ENCODE measurements at regions not wholly inside any gene's neighbourhood (a gene's known extent, or its start where the extent isn't known, plus 50 kb on each side); places are given as distances from the start of the nearest gene placed in this dataset.
"Not testable (repeated sequence)": the region's sequence is repeated elsewhere in the genome, so short reads cannot be mapped to it uniquely, and the experiment has no call there.

DNA sequence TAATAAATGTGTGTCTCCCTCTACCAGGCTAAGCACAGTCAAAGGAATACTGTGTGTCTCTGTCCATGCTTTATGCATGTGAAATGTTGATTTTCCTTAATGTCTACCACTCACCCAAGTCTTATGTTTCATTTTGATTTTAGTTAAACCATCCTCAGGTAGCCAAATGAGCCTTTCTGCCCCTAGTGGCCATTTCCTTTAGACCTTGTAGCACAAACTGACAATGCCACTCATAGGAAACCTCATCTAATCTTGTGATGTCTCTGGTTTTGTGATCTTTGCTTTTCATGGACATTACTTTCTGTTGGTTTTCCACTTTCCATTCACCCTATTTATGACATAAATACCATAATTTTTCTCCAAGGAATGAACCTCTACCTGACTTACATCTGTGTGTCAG, 820.8 kb downstream of the MAT2B start:
- POLR2A ChIA-PET: no interaction called here
- H3K4me3 Mint-ChIP-seq (ENCODE audit: unreplicated experiment): no peak overlapping the region

DNA sequence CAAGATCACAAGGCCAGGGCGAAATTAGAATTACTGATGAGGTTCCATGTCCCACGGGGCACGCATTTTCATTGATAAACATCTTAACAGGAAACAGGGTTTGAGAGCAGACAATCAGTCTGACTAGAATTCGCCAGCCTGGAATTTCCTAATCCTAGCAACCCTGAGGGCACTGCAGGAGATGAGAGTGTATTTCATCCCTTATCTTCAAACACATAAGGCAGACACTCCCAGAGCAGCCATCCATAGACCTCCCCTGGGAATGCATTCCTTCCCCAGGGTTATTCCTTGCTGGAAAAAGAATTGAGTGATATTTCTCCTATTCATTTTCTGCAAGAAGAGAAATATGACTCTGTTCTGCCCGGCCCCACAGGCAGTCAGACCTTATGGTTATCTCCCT, 821.7 kb downstream of the MAT2B start:
- H3K36me3 Mint-ChIP-seq (ENCODE audit: insufficient read depth, unreplicated experiment); BruUV-seq (replicated peaks); intact Hi-C loops (cut with micrococcal nuclease); POLR2A ChIA-PET; CTCF ChIA-PET; H3K4me3 Mint-ChIP-seq (ENCODE audit: unreplicated experiment); H3K4me1 Mint-ChIP-seq (ENCODE audit: insufficient read depth, unreplicated experiment); H3K27me3 Mint-ChIP-seq (ENCODE audit: insufficient read depth, unreplicated experiment); H3K27ac Mint-ChIP-seq (ENCODE audit: low read depth, unreplicated experiment): not testable (repeated sequence)
- peaks cover 16% of the 10 kb centered on the region for H3K9me3 Mint-ChIP-seq (ENCODE audit: unreplicated experiment)
- DNase-seq (ENCODE audit: unreplicated experiment): peak; percentile 32

More for the DNA sequence above, 820.8 kb downstream of the MAT2B start:
- no peaks in the 10 kb centered on the region for H3K27me3 Mint-ChIP-seq (ENCODE audit: insufficient read depth, unreplicated experiment)
- intact Hi-C loops (cut with micrococcal nuclease): no loop called here
- CTCF ChIA-PET: interaction anchor here (1.0 to 1.2 kb wide), 3 partner anchors 9 to 16 kb away, joined by 3 to 5 read pairs (median 3); no protein-coding TSS in a partner anchor
- TF ChIP-seq, protein P1, sequence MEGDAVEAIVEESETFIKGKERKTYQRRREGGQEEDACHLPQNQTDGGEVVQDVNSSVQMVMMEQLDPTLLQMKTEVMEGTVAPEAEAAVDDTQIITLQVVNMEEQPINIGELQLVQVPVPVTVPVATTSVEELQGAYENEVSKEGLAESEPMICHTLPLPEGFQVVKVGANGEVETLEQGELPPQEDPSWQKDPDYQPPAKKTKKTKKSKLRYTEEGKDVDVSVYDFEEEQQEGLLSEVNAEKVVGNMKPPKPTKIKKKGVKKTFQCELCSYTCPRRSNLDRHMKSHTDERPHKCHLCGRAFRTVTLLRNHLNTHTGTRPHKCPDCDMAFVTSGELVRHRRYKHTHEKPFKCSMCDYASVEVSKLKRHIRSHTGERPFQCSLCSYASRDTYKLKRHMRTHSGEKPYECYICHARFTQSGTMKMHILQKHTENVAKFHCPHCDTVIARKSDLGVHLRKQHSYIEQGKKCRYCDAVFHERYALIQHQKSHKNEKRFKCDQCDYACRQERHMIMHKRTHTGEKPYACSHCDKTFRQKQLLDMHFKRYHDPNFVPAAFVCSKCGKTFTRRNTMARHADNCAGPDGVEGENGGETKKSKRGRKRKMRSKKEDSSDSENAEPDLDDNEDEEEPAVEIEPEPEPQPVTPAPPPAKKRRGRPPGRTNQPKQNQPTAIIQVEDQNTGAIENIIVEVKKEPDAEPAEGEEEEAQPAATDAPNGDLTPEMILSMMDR (IDR thresholded peaks at IDR 0.05; ENCODE audit: unreplicated experiment): no peak
- H3K36me3 Mint-ChIP-seq (ENCODE audit: insufficient read depth, unreplicated experiment): no peaks in the 10 kb centered on the region
- DNase-seq (ENCODE audit: unreplicated experiment): no peak
- BruUV-seq (replicated peaks): no TSS peak
- H3K4me1 Mint-ChIP-seq (ENCODE audit: insufficient read depth, unreplicated experiment): no peaks in the 10 kb centered on the region
- peaks cover 16% of the 10 kb centered on the region for H3K9me3 Mint-ChIP-seq (ENCODE audit: unreplicated experiment)
- H3K27ac Mint-ChIP-seq (ENCODE audit: low read depth, unreplicated experiment): no peak overlapping the region

DNA sequence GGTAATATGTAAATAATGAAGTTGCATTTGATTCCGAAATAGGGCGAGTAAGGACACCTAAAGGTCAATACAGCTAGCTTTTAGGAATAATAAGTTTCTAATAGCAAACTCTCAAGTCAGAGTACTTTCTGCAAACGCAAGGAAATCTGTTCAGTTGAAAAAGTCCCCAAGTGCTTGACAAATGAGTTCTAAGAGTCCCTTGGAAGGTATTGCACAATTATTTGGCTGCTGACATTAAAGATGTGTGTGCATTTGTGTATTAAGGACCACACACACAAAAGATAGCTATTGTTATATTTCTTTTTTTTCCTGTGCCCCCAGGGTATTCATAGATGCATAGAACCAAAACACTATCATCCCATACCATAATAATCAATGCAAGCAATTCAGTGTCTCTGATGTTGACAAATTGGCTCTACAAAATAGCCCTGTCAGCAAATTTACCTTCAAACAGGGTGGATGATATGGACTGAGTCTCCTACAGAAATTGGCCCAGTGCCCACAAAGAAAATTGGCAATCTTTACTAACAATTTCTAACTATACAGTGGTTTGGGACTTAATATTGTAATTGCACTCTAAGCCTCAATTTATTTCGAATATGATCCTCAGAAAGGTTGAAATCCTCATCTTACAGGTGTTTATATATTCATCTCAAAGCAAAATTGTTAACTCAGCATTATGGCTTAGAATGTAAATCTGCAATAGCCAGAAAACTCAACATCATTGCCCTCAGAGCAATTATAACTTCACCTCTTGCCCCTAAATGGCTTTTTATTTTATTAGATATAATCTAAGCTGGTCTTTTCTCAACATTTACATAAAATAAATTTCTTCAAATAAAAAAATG, 827.2 kb downstream of the MAT2B start:
- Mint-ChIP-seq H3K27ac (ENCODE audit: low read depth, unreplicated experiment) (no peak overlapping the region), H3K4me3 (ENCODE audit: unreplicated experiment) (no peak overlapping the region), H3K9me3 (ENCODE audit: unreplicated experiment) (peaks cover 3% of the 10 kb centered on the region), H3K4me1 (ENCODE audit: insufficient read depth, unreplicated experiment) (peaks cover 22% of the 10 kb centered on the region), H3K36me3 (ENCODE audit: insufficient read depth, unreplicated experiment) (no peaks in the 10 kb centered on the region), H3K27me3 (ENCODE audit: insufficient read depth, unreplicated experiment) (no peaks in the 10 kb centered on the region)
- ChIA-PET POLR2A (no interaction called here), CTCF (interaction anchor here (0.8 kb wide), 1 partner anchor 17 kb away, joined by 3 read pairs; no protein-coding TSS in a partner anchor)
- TF ChIP-seq, protein P1 (IDR thresholded peaks at IDR 0.05; ENCODE audit: unreplicated experiment): no peak
- BruUV-seq (replicated peaks): no TSS peak
- no peak for DNase-seq (ENCODE audit: unreplicated experiment)
- intact Hi-C loops (cut with micrococcal nuclease): no loop called here

DNA sequence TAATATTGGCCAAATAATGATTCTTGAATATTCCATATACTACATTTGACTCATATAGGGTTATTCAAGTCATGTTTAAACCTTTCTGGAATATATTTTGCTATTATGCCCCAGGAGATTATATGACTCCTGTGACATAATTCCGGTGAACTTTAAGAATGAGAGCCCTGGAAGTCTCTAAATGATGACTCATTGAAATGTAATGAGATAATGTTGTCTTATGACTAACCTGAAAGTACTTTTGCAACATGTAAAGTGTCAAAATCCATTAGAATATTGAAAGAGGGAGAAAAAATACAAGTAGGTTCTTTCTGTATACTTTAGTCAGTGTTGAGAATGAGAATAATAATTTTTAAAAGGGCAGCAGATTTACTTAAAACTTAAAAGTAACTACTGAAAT, 830.4 kb downstream of the MAT2B start:
- Mint-ChIP-seq H3K4me3 (ENCODE audit: unreplicated experiment) (peak overlapping the region; percentile 3), H3K4me1 (ENCODE audit: insufficient read depth, unreplicated experiment) (peaks cover 24% of the 10 kb centered on the region), H3K27ac (ENCODE audit: low read depth, unreplicated experiment) (peak overlapping the region; percentile 35), H3K27me3 (ENCODE audit: insufficient read depth, unreplicated experiment) (no peaks in the 10 kb centered on the region), H3K36me3 (ENCODE audit: insufficient read depth, unreplicated experiment) (no peaks in the 10 kb centered on the region), H3K9me3 (ENCODE audit: unreplicated experiment) (no peaks in the 10 kb centered on the region)
- DNase-seq (ENCODE audit: unreplicated experiment): peak; percentile 88
- TF ChIP-seq, protein P1 (IDR thresholded peaks at IDR 0.05; ENCODE audit: unreplicated experiment): no peak
- BruUV-seq (replicated peaks): no TSS peak
- intact Hi-C loops (cut with micrococcal nuclease): loop anchor here (5.0 kb wide), 1 partner anchor 239 kb away; no protein-coding TSS in a partner anchor
- ChIA-PET POLR2A (interaction anchor here (0.5 to 1.8 kb wide), 3 partner anchors 12 to 1039 kb away, joined by 3 to 6 read pairs (median 3); no protein-coding TSS in a partner anchor), CTCF (interaction anchor here (0.6 to 0.8 kb wide), 3 partner anchors 35 to 634 kb away, joined by 3 to 5 read pairs (median 3); no protein-coding TSS in a partner anchor)

Measured in MCF 10A (cell line).